Liver (tissue), 3 donors: ENCODE measurements at regions not wholly inside any gene's neighbourhood (a gene's known extent, or its start where the extent isn't known, plus 50 kb on each side); places are given as distances from the start of the nearest gene placed in this dataset.

Experiments
- CTCF ChIP-seq: fragments of 150-350 bp; IDR thresholded peaks from 2 replicates; pipeline ENCODE4 v1.5.1; 2017; ENCODE audit warnings: improper control_type of control experiment, low read depth, low read length; ENCODE audit not compliant: missing input control
- FOXA1 ChIP-seq: IDR thresholded peaks from 2 replicates; pipeline ENCODE4 v1.6.1; 2016; ENCODE audit warnings: antibody characterized with exemption
- GABPA ChIP-seq, 2 donors: IDR thresholded peaks in 1 of 2; conservative IDR thresholded peaks in 1 of 2; 2 replicates each; pipeline ENCODE4 v1.6.1; 2016; ENCODE audit warnings: antibody characterized with exemption in 2 of 2, mild to moderate bottlenecking in 1 of 2, moderate library complexity in 1 of 2
- HNF4G ChIP-seq: IDR thresholded peaks from 2 replicates; pipeline ENCODE4 v1.6.1; 2016; ENCODE audit warnings: antibody characterized with exemption
- MAX ChIP-seq: IDR thresholded peaks from 2 replicates; pipeline ENCODE4 v1.6.1; 2016; ENCODE audit warnings: antibody characterized with exemption
- RAD21 ChIP-seq, 2 donors: IDR thresholded peaks; 2 replicates each; pipeline ENCODE4 v1.6.1; 2016; ENCODE audit warnings: antibody characterized with exemption in 2 of 2, mild to moderate bottlenecking in 2 of 2
- REST ChIP-seq: IDR thresholded peaks from 2 replicates; pipeline ENCODE4 v1.6.1; 2016; ENCODE audit warnings: antibody characterized with exemption, mild to moderate bottlenecking
- TAF1 ChIP-seq: conservative IDR thresholded peaks from 2 replicates; pipeline ENCODE4 v1.6.1; 2016; ENCODE audit warnings: antibody characterized with exemption, mild to moderate bottlenecking
- YY1 ChIP-seq: IDR thresholded peaks from 2 replicates; pipeline ENCODE4 v1.6.1; 2016; ENCODE audit warnings: antibody characterized with exemption, mild to moderate bottlenecking
- ZBTB33 ChIP-seq: IDR thresholded peaks from 2 replicates; pipeline ENCODE4 v1.6.1; 2016; ENCODE audit warnings: antibody characterized with exemption
- donor health status: healthy.
- donor health status: healthy.

- TF ChIP-seq CTCF = peak; percentile 27
- no peak for TF ChIP-seq YY1
- no peak for TF ChIP-seq MAX
- TF ChIP-seq RAD21 (IDR thresholded peaks at IDR 0.05) = peak; percentile 69 to 76
- TF ChIP-seq ZBTB33 = no peak
- TF ChIP-seq REST = no peak
- TF ChIP-seq HNF4G = no peak
- TF ChIP-seq TAF1 = no peak
- TF ChIP-seq GABPA (IDR thresholded peaks at IDR 0.05 in 1 of 2, conservative IDR thresholded peaks at IDR 0.05 in 1 of 2) = no peak
- no peak for TF ChIP-seq FOXA1
Measured at GRCh38 chr5:74404574-74405508, 235.7 kb downstream of the ENC1 start.
